ENCODE measurements at regions not wholly inside any gene's neighbourhood (a gene's known extent, or its start where the extent isn't known, plus 50 kb on each side); places are given as distances from the start of the nearest gene placed in this dataset.
"Not testable (repeated sequence)": the region's sequence is repeated elsewhere in the genome, so short reads cannot be mapped to it uniquely, and the experiment has no call there.

DNA sequence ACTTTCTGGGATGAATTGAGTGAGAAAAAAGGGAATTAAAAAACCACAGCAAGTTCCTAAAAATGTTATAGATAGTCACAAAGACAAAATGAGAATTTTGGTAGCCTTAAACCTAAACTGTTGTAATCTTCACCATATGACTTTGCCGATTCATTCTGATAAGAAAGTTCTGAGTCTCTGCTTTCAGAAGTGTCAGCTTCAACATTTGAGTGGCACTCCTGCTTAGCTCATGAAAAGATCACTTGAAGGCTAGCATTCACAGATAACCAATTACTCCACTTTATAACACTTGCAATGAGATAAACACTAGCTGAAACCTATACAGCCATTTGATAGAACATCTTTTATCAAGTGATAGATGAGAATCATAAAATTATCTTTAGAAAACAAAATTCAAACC, 288.1 kb upstream of the POU1F1 start:
- DNase-seq = no peak

DNA sequence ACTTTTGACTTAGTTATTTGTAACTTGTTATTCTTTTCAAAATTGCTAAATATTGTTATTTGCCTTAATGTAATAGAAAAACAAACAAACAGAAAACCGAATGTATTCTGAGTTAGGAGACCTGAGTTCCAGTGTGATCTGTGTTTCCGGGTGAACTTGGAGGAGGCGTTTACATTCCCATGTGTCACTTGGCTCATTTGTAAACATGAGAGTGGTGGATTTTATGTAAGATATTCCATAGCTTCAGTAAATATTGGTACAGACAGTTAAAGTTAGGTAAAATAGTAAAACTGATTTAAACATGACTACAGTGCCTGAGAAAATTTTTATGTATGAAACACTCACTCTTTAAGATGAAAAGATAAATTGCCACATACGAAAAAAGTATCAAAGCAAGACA, 287.3 kb upstream of the POU1F1 start:
- DNase-seq = no peak

DNA sequence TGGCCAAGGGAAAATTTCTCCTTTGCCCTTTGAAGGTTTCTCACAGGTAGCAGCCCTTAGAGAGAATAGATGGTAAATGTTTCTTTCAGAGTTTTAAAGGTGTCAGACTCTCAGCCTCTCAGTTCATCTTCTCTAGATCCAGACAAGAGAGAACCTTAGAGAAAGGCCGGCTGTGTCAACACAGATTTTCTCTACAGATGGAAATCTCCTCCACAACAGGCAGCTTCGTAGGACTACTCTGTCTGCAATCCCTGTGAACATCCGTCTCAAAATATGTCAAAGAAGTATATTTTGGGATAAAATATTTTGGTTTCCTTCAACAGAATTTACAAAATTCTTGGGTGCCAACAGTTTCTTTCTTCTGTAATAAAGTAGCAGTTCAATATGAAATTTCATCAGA, 282.1 kb upstream of the POU1F1 start:
- DNase-seq = no peak

GRCh38 chr3:87555290-87555689, 278.9 kb upstream of the POU1F1 start:
- DNase-seq = no peak

DNA sequence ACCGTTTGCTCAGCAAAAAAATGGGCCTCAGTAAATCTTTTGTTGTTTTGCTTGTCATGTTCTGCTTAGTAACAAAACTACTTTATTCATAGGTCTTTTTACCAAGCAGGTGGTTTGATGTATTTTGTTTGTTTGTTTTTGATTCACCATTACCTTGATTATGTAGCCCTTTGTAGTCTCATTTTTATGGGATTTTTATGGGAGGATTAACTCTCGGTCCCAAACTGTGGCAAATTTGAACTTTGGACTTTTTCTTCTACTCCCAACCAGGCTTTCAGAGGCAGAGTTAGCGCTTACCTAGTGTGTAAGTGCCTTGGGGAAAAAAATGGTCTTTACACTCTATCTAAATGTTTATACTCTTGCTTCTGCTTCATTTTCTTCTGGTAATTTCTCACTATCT, 276.7 kb upstream of the POU1F1 start:
- DNase-seq = no peak

DNA sequence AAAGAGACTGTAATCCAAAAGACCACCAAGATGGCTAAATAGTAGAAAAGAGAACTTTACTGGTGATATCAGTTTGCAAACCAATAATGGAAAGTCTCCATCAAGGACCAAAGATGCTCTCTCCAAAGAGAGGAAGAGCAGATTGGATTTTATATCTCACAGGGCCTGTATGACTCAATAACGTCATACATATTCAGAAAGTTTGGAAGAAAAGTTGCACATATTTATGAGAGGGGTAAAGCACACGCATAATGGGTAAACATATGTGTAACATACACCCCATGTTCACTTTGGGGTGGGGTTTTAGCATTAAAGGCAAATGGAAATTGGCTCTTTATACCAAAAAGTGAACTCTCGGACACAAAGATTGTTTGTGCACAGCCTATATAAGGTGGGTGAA, 274.5 kb upstream of the POU1F1 start:
- DNase-seq = no peak

DNA sequence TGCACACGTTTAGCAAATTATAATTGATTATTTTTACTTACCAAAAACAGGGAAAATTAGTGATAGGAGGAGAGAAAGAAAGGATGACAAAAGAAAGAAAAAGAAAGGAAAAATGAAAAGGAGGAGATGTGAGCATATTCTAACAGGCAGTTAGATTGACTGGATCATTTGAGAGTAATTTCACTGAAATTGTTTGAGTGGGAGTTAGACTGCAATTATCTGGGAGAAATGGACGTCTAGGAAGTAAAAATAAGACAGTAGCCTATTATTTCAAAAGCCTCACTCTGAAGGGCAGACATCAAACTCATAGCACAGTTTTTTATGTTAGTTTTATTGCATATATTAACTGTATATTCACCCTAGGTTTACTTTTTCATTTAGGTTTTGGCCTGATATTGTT, 272.8 kb upstream of the POU1F1 start:
- DNase-seq = no peak

DNA sequence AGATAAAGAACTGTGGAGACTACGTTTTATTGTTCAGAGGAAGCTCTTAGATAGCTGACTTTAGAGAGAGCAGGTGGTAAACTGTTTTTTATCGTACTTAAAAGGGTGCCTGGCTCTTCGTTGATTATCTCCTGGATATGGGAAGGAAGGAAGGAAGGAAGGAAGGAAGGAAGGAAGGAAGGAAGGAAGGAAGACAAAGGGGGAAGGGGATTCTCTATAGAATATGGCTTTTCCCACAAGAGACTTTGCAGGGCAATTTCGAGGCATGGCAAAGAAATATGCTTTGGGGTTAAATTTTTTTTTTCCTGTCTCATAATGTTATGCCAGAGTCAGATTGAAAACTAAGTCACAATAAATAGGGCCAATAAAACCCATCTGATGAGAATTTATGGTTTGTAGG, 271.9 kb upstream of the POU1F1 start:
- DNase-seq = no peak

DNA sequence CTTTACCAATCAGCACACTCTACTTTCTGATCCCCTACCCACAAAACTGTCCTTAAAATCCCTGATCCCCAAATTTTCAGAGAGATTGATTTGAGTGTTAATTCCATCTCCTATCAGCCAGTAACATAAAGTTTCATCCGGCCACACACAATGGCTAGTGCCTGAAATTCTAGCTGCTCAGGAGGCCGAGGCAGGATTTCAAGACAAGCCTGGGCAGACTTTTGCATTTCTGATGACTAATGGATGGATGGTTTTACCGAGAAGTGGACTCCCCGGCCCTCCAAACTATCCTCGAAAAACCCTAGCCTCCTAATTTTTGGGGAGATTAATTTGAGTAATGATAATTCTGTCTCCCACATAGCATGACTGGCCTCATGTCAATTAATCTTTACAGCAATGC, 269.8 kb upstream of the POU1F1 start:
- no peak for DNase-seq

GRCh38 chr3:87543408-87543807, 267.0 kb upstream of the POU1F1 start:
- peak; percentile 64 for DNase-seq

- no peak for DNase-seq
Measured at GRCh38 chr3:87541723-87542122, 265.3 kb upstream of the POU1F1 start.

- DNase-seq = not testable (repeated sequence)
Measured at GRCh38 chr3:87538722-87539121, 262.3 kb upstream of the POU1F1 start.

- peak; percentile 65 for DNase-seq
Measured at GRCh38 chr3:87509401-87509800, 233.0 kb upstream of the POU1F1 start.

DNA sequence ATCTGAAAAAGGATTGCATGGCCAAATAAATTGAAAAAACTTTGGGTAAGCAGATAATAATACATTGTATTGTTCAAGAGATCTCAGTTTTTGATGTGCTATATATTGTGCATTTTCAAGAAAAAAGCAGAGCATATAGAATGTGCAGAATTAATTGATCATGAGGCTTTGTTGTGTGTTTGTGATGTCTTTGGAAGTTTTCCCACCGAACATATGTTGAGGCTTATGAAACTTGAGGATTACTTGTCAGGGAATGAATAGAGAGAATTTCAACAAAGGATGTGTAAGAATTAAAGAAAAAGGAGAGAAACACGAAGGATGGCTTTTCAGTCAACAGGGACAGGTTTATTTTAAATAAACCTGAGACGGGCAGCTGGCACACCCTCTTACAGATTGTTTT, 232.5 kb upstream of the POU1F1 start:
- no peak for DNase-seq

- DNase-seq = no peak
Measured at GRCh38 chr3:87507753-87508152, 231.4 kb upstream of the POU1F1 start.

DNA sequence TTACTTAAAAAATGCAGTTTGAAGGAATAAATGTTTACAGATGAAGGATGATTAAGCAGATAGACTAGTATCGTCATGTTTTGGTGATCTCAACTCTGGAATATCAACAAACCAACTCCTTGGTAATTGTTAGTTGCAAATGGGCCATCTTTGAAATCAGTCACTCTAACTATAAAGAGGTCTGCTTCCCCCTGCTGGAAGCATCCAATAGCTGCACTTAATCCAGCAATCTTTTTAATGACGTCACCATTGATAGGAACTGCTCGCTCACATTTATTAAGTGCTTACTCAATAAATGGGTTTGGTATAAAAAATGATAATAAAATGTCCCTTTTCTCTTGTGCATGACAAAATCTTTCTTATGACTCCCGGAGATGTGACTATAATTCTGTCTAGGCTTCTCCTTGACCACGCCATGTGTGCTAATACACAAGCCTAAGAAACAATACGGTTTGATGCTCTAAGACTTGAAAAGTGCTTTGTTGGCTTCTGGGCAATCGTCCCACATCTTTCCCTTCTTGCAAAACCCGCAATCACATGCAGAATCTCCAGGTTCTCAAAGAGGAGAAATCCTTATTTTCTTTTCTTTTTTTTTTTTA, 227.6 kb upstream of the POU1F1 start:
- DNase-seq = no peak

DNA sequence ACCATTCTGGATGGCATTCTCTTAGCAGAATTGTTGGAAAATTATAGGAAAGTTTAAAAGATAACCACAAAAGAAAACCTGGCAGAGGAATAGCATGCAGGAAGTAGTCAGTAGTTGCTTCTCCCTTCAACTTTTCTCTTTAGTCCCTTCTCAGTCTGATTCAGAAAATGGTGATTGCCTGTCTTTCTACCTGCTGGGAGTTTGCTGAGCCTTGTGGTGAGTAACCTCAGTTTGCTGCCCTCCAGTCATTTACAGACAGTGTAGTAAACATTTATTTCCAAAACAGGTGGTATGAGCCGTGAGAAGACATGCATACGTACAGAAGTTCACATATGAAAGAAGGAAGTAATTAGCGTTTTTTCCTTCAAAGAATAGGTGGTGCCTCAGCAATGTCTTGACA, 224.7 kb upstream of the POU1F1 start:
- no peak for DNase-seq

DNA sequence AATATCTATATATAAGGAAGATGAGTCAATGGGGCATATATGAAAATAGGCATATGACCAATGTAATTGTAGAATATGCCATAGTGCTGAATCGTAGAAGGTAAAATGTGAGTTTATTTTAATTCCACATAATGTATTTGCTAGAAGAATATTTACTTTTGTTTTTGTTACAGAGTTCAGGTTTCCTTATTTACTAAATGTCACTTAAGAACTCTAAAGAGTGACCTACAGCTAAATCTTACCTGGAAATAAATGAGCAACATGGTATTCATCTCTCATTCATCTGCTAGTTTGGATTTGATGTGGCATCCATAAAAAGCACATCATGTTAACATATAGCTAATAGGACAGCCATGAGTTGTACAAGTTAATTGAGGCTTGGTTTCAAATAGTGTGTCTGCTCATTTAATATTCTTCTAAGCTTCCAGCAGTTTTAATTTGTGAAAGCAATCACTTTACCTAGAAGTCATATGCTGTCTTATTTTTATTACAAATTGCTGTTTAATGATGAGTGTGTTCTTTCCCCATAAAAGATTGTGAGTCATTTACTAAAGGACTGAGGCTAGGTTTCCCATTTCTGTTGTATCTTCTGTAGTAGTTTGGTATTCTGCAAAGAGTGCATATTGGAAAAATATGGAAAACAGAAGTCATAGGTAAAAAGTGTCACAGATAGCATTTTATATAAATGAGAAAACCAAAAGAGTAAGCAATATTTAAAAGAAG, 222.1 kb upstream of the POU1F1 start:
- DNase-seq = no peak

GRCh38 chr3:87495938-87496337, 219.6 kb upstream of the POU1F1 start:
- DNase-seq = no peak

DNA sequence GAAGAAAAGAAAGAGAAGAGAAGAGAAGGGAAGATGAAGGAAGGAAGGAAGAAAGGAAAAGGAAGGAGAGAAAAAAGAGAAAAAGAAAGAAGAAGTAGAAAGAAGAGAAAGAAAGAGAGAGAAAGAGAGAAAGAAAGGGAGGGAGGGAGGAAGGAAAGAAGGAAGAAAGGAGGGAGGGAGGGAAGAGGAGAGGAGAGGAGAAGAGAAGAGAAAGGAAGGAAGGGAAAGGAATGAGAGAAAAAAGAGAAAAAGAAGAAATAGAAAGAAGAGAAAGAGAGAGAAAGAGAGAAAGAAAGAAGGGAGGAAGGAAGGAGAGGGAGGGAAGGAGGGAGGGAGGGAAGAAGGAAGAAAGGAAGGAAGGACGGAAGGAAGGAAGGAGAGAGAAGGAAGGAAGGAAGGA, 217.9 kb upstream of the POU1F1 start:
- no peak for DNase-seq

DNA sequence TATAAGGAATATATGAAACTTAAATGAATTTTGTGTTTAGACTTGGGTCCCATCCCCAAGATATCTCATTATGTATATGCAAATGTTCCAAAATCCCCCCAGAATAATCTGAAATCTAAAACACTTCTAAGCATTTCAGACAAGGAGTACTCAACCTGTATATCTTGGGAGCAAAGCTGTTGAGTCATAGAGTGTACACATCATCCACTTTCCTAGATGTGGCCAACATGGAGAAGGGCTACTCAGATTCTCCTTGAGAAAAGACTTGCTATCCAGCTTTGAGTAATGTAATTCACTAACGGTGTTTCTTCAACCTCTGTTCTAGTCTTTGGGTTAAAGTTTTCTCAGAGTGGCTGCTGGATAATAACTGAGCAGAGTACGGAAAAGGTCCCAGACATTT, 215.5 kb upstream of the POU1F1 start:
- no peak for DNase-seq

- no peak for DNase-seq
Measured at GRCh38 chr3:87489892-87490291, 213.5 kb upstream of the POU1F1 start.

DNA sequence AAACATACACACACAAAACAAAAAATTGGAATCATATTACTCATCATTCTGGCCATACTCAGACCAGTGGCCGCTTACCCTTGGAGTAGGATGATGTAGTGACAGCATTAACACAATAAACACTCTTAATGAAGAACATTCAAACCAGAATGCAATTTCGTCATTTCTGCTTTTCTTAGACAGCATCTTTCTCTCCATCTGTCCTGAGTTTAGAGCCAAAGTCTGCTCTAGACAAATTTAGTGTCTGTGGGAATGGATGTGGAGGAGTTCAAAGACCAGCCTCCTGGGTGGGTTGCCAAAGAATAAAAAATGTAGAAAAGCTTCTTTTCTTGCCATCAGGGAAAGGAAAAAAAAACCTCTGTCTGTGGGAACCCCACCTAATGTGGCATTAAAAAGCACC, 212.4 kb upstream of the POU1F1 start:
- DNase-seq = no peak

- DNase-seq = not testable (repeated sequence)
Measured at GRCh38 chr3:87486635-87487034, 210.3 kb upstream of the POU1F1 start.

GRCh38 chr3:87486115-87486514, 209.7 kb upstream of the POU1F1 start:
- DNase-seq = no peak
